D721Med (cell line): ENCODE measurements at regions not wholly inside any gene's neighbourhood (a gene's known extent, or its start where the extent isn't known, plus 50 kb on each side); places are given as distances from the start of the nearest gene placed in this dataset.

Experiments
- DNase-seq: peaks from one replicate; pipeline ENCODE4 v3.0.0; 2011; ENCODE audit warnings: low spot score; ENCODE audit not compliant: insufficient read length
- FAIRE-seq: peaks from 2 replicates; lab custom pipeline; 2011; peaks lifted over from hg19 to GRCh38; lab: Jason Lieb, UNC
- CTCF ChIP-seq: IDR thresholded peaks from 2 replicates; pipeline ENCODE4 v1.5.1; 2012; ENCODE audit warnings: mild to moderate bottlenecking, control low read depth; ENCODE audit not compliant: insufficient read depth; ENCODE audit errors: missing control alignments

- FAIRE-seq (no peak), DNase-seq (no peak)
- no peak for TF ChIP-seq CTCF
Observed at GRCh38 chr5:4191041-4191440, 595.4 kb downstream of the IRX1 start.

DNA sequence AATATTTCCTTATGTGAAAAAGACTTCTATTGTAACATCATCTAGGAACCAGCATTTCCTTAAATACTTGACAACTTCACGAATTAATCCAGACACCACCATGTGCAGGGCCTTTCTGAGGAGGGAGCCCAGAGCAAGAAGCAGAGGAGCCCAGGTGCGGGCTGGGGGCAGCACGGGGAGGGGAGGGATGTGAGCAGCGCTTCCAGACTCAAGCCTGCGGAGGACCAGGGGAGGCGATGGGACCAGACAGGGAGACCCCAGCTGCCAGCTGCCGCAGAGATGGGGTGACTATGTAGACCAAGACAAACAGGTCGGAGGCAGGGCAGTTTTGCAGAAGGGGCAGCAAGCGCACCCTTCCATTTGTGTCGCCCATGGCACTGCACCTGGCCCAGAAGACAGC, 596.1 kb downstream of the IRX1 start:
- DNase-seq = no peak
- TF ChIP-seq CTCF = no peak
- FAIRE-seq = no peak

GRCh38 chr5:4192111-4192510, 596.5 kb downstream of the IRX1 start:
- no peak for DNase-seq
- TF ChIP-seq CTCF = no peak
- FAIRE-seq = no peak

- DNase-seq = no peak
- TF ChIP-seq CTCF = no peak
- FAIRE-seq = no peak
Observed at GRCh38 chr5:4196744-4197143, 601.1 kb downstream of the IRX1 start.

- no peak for TF ChIP-seq CTCF
- no peak for FAIRE-seq
- no peak for DNase-seq
Observed at GRCh38 chr5:4197151-4197550, 601.5 kb downstream of the IRX1 start.

GRCh38 chr5:4198461-4198860, 602.8 kb downstream of the IRX1 start:
- FAIRE-seq = peak; percentile 93
- TF ChIP-seq CTCF = no peak

GRCh38 chr5:4199049-4199841, 603.6 kb downstream of the IRX1 start:
- FAIRE-seq (no peak), DNase-seq (no peak)
- no peak for TF ChIP-seq CTCF

More at GRCh38 chr5:4198461-4198860, 602.8 kb downstream of the IRX1 start:
- DNase-seq = peak; percentile 52
